SH-SY5Y (cell line): ENCODE measurements at regions not wholly inside any gene's neighbourhood (a gene's known extent, or its start where the extent isn't known, plus 50 kb on each side); places are given as distances from the start of the nearest gene placed in this dataset.

ENCODE experiments used
- GATA2 ChIP-seq: IDR thresholded peaks from 2 replicates; pipeline ENCODE4 v1.6.1; 2011; ENCODE audit warnings: mild to moderate bottlenecking, low read depth, low read length
- GATA3 ChIP-seq: IDR thresholded peaks from 2 replicates; pipeline ENCODE4 v1.6.1; 2011; ENCODE audit warnings: low read depth, mild to moderate bottlenecking, low read length, moderate library complexity

DNA sequence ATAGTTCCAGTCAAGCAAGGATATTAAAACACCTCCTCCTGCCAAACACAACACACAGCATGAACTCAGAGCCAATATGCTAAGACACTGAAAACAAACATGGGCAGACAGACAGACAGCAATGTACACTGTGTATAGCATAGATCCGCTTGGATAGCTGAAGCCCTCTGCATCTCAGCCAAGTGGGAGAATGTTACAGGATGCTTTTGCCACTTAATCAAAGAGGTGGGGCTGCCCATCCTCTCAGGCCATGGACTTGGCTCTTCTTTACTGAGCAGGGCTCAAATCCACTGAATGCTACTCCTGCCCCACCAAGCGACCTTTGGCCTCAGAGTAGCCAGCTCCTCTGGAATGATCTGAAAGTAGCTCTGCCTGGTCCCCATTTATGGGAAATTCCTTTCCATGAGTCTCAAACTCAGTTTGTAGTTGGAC is 64.7 kb upstream of the NGF start:
- no peak for TF ChIP-seq GATA2
- TF ChIP-seq GATA3: no peak
